ENCODE measurements at regions not wholly inside any gene's neighbourhood (a gene's known extent, or its start where the extent isn't known, plus 50 kb on each side); places are given as distances from the start of the nearest gene placed in this dataset.

DNA sequence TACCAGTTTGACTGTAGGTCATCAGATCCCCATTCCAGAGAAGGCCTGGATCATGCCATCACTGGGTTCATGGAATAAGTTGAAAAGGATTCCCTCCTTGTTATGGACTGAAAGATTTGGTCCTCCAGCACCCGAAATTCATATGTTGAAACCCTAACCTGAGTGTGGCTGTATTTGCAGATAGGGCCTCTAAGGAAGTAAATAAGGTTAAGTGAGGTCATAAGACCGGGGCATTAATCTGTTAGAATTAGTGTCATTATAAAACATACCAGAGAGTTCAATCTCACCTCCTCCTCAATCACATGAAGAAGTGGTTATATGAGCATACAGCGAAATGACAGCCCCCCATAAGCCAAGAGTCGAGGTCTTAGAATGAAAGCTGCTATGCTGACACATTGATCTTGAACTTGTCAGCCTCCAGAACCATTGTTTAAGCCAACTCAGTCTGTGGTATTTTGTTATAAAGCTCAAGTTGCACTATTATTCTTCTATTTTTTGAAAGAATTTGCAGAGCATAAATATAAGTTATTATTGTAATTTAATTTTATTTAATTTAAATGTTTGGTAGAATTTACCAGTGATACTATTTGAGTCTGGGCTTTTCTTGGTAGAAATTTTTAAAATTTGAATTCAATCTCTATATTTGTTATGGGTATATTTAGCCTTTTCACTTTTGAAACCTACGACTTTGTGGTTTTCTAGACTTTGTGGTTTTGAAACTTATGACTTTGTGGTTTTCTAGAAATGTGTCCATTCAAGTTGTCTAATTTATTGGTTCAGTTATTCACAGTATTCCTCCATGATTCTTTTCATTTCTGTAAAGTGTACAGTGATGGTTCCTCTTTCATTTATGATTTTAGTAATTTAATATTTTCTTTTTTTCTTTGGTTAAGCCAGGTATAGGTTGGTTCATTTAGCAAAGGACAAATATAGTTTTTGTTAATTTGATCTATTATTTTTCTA, 1206.7 kb upstream of the CDH2 start:
- TF ChIP-seq, protein P1, sequence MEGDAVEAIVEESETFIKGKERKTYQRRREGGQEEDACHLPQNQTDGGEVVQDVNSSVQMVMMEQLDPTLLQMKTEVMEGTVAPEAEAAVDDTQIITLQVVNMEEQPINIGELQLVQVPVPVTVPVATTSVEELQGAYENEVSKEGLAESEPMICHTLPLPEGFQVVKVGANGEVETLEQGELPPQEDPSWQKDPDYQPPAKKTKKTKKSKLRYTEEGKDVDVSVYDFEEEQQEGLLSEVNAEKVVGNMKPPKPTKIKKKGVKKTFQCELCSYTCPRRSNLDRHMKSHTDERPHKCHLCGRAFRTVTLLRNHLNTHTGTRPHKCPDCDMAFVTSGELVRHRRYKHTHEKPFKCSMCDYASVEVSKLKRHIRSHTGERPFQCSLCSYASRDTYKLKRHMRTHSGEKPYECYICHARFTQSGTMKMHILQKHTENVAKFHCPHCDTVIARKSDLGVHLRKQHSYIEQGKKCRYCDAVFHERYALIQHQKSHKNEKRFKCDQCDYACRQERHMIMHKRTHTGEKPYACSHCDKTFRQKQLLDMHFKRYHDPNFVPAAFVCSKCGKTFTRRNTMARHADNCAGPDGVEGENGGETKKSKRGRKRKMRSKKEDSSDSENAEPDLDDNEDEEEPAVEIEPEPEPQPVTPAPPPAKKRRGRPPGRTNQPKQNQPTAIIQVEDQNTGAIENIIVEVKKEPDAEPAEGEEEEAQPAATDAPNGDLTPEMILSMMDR (conservative IDR thresholded peaks at IDR 0.05; ENCODE audit: low read length) = no peak
- TF ChIP-seq EZH2phosphoT487 (IDR thresholded peaks at IDR 0.05; ENCODE audit: borderline replicate concordance) = no peak
